ENCODE measurements at regions not wholly inside any gene's neighbourhood (a gene's known extent, or its start where the extent isn't known, plus 50 kb on each side); places are given as distances from the start of the nearest gene placed in this dataset.

- no peak for TF ChIP-seq CTCF (IDR thresholded peaks at IDR 0.05)
- no peak for TF ChIP-seq ZFX (IDR thresholded peaks at IDR 0.05; ENCODE audit: borderline replicate concordance)
Observed at GRCh38 chr15:47414207-47414606, 303.1 kb upstream of the SEMA6D start.
